ENCODE measurements at regions not wholly inside any gene's neighbourhood (a gene's known extent, or its start where the extent isn't known, plus 50 kb on each side); places are given as distances from the start of the nearest gene placed in this dataset.

GRCh38 chr16:85475233-85475632 is 137.9 kb upstream of the GSE1 start:
- no peak overlapping the region for H3K4me3 ChIP-seq (ENCODE audit: low read depth, low read length)
- TF ChIP-seq CTCF (IDR thresholded peaks at IDR 0.05; ENCODE audit: low read depth, low read length, missing control alignments), result no peak
- in situ Hi-C loops (cut with HindIII; ENCODE audit: low pct_ligation_motif_present, low sequenced_read_pairs), result no loop called here
- no peak overlapping the region for H3K27ac ChIP-seq
- H3K27me3 ChIP-seq (replicated peaks), result peaks cover 3% of the 10 kb centered on the region
- no peak for DNase-seq
- H3K36me3 ChIP-seq (replicated peaks), result no peaks in the 10 kb centered on the region

- no peaks in the 10 kb centered on the region for H3K36me3 ChIP-seq (replicated peaks)
- no peak for TF ChIP-seq CTCF (IDR thresholded peaks at IDR 0.05; ENCODE audit: low read depth, low read length, missing control alignments)
- DNase-seq, result no peak
- no peak overlapping the region for H3K27ac ChIP-seq
- H3K4me3 ChIP-seq (ENCODE audit: low read depth, low read length), result no peak overlapping the region
- in situ Hi-C loops (cut with HindIII; ENCODE audit: low pct_ligation_motif_present, low sequenced_read_pairs), result no loop called here
- H3K27me3 ChIP-seq (replicated peaks), result peaks cover 3% of the 10 kb centered on the region
These were observed 137.3 kb upstream of the GSE1 start for GRCh38 chr16:85475691-85476300.

- no peak for DNase-seq
- Histone ChIP-seq H3K27ac (no peak overlapping the region), H3K36me3 (replicated peaks) (no peaks in the 10 kb centered on the region), H3K4me3 (ENCODE audit: low read depth, low read length) (no peak overlapping the region), H3K27me3 (replicated peaks) (peaks cover 3% of the 10 kb centered on the region)
- no peak for TF ChIP-seq CTCF (IDR thresholded peaks at IDR 0.05; ENCODE audit: low read depth, low read length, missing control alignments)
- in situ Hi-C loops (cut with HindIII; ENCODE audit: low pct_ligation_motif_present, low sequenced_read_pairs), result no loop called here
These were observed 136.7 kb upstream of the GSE1 start for GRCh38 chr16:85476389-85476788.

GRCh38 chr16:85477801-85478363 is 135.2 kb upstream of the GSE1 start:
- H3K27me3 ChIP-seq (replicated peaks), result peaks cover 3% of the 10 kb centered on the region
- H3K27ac ChIP-seq, result no peak overlapping the region
- H3K4me3 ChIP-seq (ENCODE audit: low read depth, low read length), result no peak overlapping the region
- TF ChIP-seq CTCF (IDR thresholded peaks at IDR 0.05; ENCODE audit: low read depth, low read length, missing control alignments), result no peak
- in situ Hi-C loops (cut with HindIII; ENCODE audit: low pct_ligation_motif_present, low sequenced_read_pairs), result no loop called here
- no peaks in the 10 kb centered on the region for H3K36me3 ChIP-seq (replicated peaks)
- DNase-seq, result no peak

- Histone ChIP-seq H3K36me3 (replicated peaks) (no peaks in the 10 kb centered on the region), H3K27ac (no peak overlapping the region), H3K4me3 (ENCODE audit: low read depth, low read length) (no peak overlapping the region), H3K27me3 (replicated peaks) (no peaks in the 10 kb centered on the region)
- DNase-seq, result no peak
- in situ Hi-C loops (cut with HindIII; ENCODE audit: low pct_ligation_motif_present, low sequenced_read_pairs), result no loop called here
- peak; percentile 67 for TF ChIP-seq CTCF (IDR thresholded peaks at IDR 0.05; ENCODE audit: low read depth, low read length, missing control alignments)
These were observed 133.0 kb upstream of the GSE1 start for GRCh38 chr16:85479972-85480726.
